ENCODE measurements at regions not wholly inside any gene's neighbourhood (a gene's known extent, or its start where the extent isn't known, plus 50 kb on each side); places are given as distances from the start of the nearest gene placed in this dataset.

- peaks cover 2% of the 10 kb centered on the region for H3K36me3 Mint-ChIP-seq (ENCODE audit: unreplicated experiment)
- TF ChIP-seq CTCF (IDR thresholded peaks at IDR 0.05): no peak
- peaks cover 12% of the 10 kb centered on the region for H3K9me3 Mint-ChIP-seq (ENCODE audit: unreplicated experiment)
- H3K27me3 Mint-ChIP-seq (ENCODE audit: unreplicated experiment): no peaks in the 10 kb centered on the region
- no peak overlapping the region for H3K27ac Mint-ChIP-seq (ENCODE audit: unreplicated experiment)
- H3K4me3 Mint-ChIP-seq (ENCODE audit: unreplicated experiment): no peak overlapping the region
- no peak for DNase-seq (ENCODE audit: extremely low spot score, unreplicated experiment)
- no peaks in the 10 kb centered on the region for H3K4me1 Mint-ChIP-seq (ENCODE audit: unreplicated experiment)
These were observed 341.4 kb downstream of the CDH11 start for GRCh38 chr16:64780445-64780844.

DNA sequence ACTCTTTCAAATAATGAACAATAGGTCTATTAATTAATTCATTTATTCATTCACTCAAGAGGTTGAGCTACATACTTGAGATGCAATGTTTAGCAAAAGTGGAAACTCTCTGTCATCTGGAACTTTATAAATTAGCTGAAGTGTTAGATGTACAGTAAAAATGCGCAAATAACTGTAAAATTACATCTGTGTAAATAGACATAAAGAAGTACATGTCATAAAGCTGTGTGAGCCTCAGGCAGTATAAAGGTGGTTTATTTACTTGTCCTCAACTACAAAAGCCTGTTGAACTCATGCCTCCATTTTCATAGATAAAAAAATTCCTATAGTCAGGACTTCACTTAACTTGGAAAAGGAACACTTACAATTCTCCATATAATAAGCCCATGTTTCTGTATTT lies 343.1 kb downstream of the CDH11 start:
- Mint-ChIP-seq H3K4me1 (ENCODE audit: unreplicated experiment) (no peaks in the 10 kb centered on the region), H3K4me3 (ENCODE audit: unreplicated experiment) (no peak overlapping the region), H3K36me3 (ENCODE audit: unreplicated experiment) (peaks cover 2% of the 10 kb centered on the region), H3K27me3 (ENCODE audit: unreplicated experiment) (no peaks in the 10 kb centered on the region), H3K9me3 (ENCODE audit: unreplicated experiment) (peaks cover 9% of the 10 kb centered on the region), H3K27ac (ENCODE audit: unreplicated experiment) (no peak overlapping the region)
- DNase-seq (ENCODE audit: extremely low spot score, unreplicated experiment): no peak
- TF ChIP-seq CTCF (IDR thresholded peaks at IDR 0.05): no peak

- no peak for DNase-seq (ENCODE audit: extremely low spot score, unreplicated experiment)
- no peak overlapping the region for H3K27ac Mint-ChIP-seq (ENCODE audit: unreplicated experiment)
- peaks cover 5% of the 10 kb centered on the region for H3K4me1 Mint-ChIP-seq (ENCODE audit: unreplicated experiment)
- H3K9me3 Mint-ChIP-seq (ENCODE audit: unreplicated experiment): peaks cover 3% of the 10 kb centered on the region
- H3K36me3 Mint-ChIP-seq (ENCODE audit: unreplicated experiment): peaks cover 2% of the 10 kb centered on the region
- H3K27me3 Mint-ChIP-seq (ENCODE audit: unreplicated experiment): no peaks in the 10 kb centered on the region
- H3K4me3 Mint-ChIP-seq (ENCODE audit: unreplicated experiment): no peak overlapping the region
- TF ChIP-seq CTCF (IDR thresholded peaks at IDR 0.05): no peak
These were observed 348.2 kb downstream of the CDH11 start for GRCh38 chr16:64773638-64774037.

DNA sequence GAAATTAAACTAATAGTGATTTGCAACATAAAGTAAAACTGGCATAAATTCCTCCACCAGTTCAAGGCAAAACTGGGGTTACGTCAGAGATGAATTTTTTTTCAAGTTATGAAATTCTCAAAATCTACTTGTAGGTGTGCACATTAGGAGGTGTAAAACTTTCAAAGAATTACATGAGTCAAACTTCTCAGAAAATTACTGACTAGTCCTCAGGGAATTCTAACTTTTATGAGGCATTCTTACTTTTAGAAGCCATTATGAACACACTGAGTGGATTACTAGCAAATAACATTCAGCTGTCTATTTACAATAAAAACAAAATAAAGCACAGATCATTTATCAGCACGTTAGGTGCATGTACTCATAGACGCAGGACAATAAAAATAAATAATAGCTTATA lies 348.7 kb downstream of the CDH11 start:
- no peak overlapping the region for H3K27ac Mint-ChIP-seq (ENCODE audit: unreplicated experiment)
- peaks cover 6% of the 10 kb centered on the region for H3K4me1 Mint-ChIP-seq (ENCODE audit: unreplicated experiment)
- H3K4me3 Mint-ChIP-seq (ENCODE audit: unreplicated experiment): no peak overlapping the region
- no peak for DNase-seq (ENCODE audit: extremely low spot score, unreplicated experiment)
- H3K9me3 Mint-ChIP-seq (ENCODE audit: unreplicated experiment): peaks cover 3% of the 10 kb centered on the region
- TF ChIP-seq CTCF (IDR thresholded peaks at IDR 0.05): no peak
- H3K27me3 Mint-ChIP-seq (ENCODE audit: unreplicated experiment): no peaks in the 10 kb centered on the region
- H3K36me3 Mint-ChIP-seq (ENCODE audit: unreplicated experiment): peaks cover 2% of the 10 kb centered on the region

GRCh38 chr16:64771273-64771672 lies 350.6 kb downstream of the CDH11 start:
- no peak overlapping the region for H3K4me3 Mint-ChIP-seq (ENCODE audit: unreplicated experiment)
- no peaks in the 10 kb centered on the region for H3K27me3 Mint-ChIP-seq (ENCODE audit: unreplicated experiment)
- H3K27ac Mint-ChIP-seq (ENCODE audit: unreplicated experiment): no peak overlapping the region
- peaks cover 9% of the 10 kb centered on the region for H3K4me1 Mint-ChIP-seq (ENCODE audit: unreplicated experiment)
- H3K36me3 Mint-ChIP-seq (ENCODE audit: unreplicated experiment): no peaks in the 10 kb centered on the region
- TF ChIP-seq CTCF (IDR thresholded peaks at IDR 0.05): no peak
- H3K9me3 Mint-ChIP-seq (ENCODE audit: unreplicated experiment): no peaks in the 10 kb centered on the region
- DNase-seq (ENCODE audit: extremely low spot score, unreplicated experiment): no peak
